GM18867 (cell line): ENCODE measurements at regions not wholly inside any gene's neighbourhood (a gene's known extent, or its start where the extent isn't known, plus 50 kb on each side); places are given as distances from the start of the nearest gene placed in this dataset.

Source experiments
- ATAC-seq: cut with Tn5 transposase; IDR thresholded peaks from one replicate; pipeline ENCODE4 v1.9.1; 2021; ENCODE audit warnings: mild to moderate bottlenecking, moderate library complexity; ENCODE audit not compliant: unreplicated experiment

GRCh38 chr6:19128701-19129100 is 708.5 kb upstream of the ID4 start:
- no peak for ATAC-seq

- ATAC-seq: no peak
Measured at GRCh38 chr6:19135706-19136105, 701.5 kb upstream of the ID4 start.

DNA sequence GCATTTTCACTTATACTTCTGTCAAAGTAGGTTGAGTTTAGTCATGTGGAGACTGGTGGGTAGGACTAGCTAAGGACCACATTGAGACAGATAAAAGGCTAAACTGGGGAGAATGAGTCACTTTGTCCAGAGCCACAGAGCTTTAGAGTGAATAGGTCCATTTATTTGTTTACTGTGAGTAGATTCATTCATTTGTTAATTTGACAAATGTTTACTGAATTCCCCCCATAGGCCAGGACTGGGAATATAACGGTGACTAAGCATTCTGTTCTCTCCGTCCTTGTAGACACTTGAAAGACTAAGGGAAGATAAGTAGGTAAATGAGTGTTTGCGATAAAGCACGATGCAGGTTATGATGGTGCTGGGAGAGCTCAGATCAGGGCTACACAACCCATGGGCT is 699.7 kb upstream of the ID4 start:
- no peak for ATAC-seq

DNA sequence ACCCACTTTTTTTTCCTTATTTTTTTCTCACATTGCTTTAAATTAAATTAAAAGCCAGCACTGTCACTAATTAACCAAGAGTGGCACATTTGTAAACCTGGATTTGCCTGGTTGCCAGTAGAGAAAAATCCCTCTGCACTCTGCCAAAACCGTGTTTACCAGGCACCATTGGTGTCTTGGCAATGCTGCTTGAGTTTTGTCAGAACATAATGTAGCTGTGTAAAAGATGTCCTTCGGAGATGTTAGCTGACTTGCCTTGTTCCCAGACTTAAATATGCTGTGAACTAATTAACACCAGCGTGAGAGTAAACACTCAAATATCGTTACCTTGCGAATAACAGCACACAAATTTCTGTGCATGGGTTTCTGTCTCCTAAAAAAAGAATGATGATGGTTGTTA is 694.9 kb upstream of the ID4 start:
- no peak for ATAC-seq

DNA sequence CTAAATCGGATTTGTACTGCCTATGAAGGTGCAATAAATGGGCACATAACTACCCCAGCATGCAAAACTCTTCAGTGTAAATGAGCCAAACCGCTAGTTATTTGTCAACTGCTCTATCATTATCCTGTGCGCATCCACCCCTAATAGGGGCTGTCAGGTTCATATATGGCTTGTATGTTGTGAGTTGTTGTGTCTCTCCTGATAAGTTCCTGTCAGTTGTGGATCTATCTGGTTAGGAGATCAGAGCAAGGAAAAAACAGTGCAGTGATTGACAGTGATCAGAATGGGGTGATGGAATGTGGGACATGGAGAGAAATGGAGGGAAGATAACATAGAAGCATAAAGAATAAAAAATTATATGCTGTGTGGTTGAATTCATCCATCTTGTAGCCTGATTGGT is 686.9 kb upstream of the ID4 start:
- no peak for ATAC-seq

- no peak for ATAC-seq
Measured at GRCh38 chr6:19153270-19153980, 683.7 kb upstream of the ID4 start.

DNA sequence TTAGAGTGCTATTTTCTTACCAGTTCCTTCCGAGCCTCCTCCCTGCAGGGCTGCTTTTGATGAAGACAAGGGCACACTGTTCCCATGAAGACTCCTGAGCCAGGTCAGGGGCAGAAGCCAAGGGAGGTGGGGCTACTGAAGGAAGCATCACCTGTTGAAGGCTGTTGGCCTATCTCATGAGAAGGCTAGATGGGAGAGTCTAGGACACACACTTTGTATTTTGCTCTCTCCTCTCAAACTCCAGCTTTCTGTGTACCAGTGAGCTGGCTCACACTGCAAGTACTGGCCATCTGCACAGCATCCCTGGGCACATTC is 683.2 kb upstream of the ID4 start:
- ATAC-seq: no peak

- ATAC-seq: no peak
Measured at GRCh38 chr6:19156443-19156842, 680.7 kb upstream of the ID4 start.

DNA sequence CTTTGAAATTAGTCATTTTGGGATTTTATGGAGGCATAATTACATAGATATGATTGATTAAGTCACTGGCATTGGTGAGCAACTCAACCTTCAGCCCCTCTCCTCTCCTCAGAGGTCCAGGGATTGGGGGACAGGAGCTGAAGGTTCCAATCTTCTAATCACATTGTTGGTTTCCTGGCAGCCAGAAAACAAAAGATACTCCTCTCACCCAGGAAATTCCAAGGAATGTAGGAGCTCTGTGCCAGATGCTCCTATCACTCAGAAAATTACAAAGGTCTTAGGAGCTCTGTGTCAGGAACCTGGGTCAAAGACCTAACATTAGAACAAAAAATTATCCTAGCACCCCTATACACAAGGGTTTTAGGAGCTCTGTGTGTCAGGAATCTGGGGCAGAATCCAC is 679.7 kb upstream of the ID4 start:
- no peak for ATAC-seq

GRCh38 chr6:19158586-19158985 is 678.6 kb upstream of the ID4 start:
- no peak for ATAC-seq

DNA sequence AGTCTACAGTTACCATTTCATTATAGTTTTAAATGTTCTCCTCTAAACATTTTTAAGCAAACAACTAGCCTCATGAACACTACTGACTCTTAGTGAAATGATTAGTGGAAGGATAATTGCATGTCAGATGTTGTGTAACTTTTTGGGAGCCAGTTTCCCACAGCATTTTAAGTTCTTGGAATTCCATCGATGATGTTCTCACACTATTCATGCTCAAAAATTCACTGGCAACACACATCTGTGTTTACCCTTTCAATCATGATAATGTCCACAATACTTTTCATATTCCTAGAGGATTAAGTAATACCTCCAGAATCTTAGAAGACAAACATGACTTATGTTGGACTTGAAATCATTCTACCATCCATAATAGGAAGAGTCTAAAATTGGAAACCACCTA is 678.1 kb upstream of the ID4 start:
- ATAC-seq: no peak

DNA sequence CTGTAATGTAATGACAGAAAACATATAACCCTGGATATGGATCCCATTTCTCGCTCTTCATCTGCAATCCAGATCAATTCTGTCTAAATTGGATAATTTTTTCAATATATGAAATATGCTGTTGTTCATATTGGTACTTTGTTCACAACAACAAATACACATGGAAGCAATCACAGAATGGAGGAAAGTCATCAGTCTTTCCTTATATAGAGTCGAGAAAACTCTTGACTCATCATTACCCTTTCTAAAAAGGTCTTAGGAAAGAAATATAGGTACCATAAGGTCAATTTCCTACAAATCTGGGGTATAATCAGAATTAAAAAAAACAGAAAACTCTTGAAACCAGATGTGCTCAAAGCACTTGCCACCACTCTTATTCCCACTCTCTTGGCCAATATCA is 677.6 kb upstream of the ID4 start:
- ATAC-seq: no peak

- ATAC-seq: no peak
Measured at GRCh38 chr6:19160081-19160730, 677.0 kb upstream of the ID4 start.

DNA sequence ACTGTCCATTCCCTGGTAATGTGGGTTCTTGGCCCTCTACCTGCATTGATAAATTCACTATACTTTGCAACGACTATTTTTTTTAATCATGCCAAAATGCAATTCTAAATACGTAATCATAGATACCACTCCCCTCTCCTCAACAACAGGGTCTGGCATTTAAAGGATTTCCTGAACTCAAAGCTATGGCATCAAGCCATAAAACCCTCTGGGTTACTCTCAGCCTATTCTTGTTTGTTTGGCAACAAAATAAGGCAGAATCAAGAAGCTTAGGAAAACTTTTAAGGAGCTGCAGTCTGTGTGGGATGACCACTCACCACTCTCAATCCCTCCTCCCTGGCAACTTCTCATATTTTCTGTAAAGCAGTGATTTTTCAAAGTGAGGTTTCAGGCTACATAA is 669.9 kb upstream of the ID4 start:
- ATAC-seq: no peak

GRCh38 chr6:19169366-19169765 is 667.8 kb upstream of the ID4 start:
- no peak for ATAC-seq

DNA sequence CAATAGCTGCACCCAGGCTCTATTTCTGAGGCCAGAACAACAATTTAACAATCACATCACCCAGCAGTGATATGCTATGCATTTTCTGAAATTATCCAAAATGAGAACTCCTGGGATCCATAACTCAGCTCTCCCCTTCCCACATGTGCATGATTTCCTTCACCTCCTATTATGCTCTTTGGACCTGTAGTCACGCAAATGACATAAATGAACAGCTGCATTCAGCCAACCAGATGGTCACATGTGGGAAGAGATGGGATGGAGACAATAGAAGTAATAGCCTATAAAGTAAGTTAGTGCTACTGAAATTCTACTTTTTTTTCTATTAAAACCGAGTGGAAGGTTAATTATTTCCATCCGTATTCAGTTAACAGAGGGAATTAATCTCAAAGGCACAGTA is 662.1 kb upstream of the ID4 start:
- ATAC-seq: no peak

DNA sequence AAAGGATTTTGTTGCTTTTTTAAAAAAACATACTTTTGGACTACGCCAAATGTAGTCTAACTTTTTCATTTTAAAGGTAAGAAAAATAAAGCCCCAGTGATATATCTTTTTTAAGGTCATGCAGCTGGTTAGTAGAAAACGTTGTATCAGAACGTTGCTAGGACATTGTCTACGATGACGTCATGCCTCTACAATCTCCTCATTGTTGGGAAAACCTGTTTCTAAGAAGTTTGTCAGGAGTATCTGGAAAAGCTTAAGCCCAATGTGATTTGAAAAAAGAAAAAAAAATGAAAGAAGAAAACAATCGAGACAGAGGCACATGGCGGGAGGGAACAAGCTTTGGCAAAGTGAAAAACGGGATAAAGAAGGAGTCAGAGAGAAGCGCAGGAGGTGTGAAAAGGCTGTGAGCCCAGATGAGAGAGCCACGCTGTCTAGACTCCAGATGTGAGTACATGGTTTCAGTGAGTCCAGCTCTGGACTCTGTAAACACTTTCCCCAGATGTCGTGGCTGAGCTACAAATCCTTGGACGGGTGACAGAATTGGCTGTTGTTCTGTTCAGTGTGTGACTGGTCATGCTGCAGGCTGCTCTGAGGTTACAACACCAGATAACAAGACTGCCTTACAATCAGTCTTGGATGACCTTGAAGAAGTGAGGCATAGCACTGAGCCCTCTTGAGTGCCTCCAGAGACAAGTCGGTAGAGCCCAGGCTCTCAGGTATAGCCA is 656.7 kb upstream of the ID4 start:
- no peak for ATAC-seq

DNA sequence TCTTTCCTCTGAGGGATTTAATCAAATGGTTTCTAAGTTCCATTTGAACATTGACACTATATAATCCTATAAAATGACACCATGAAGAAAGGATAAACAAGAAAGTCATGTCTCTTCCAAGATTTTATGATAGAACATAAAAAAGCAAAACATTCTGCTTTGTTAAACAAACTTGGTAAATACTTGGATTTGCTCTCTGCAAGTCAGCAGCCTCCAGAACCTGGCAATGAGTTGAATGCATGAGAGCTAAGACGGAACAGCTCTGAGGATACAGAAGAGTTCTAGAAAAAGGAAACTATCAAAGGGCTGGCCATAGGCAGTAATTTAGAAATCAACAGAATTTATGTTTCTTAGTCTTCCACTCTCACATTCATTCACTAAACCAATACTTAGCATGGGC is 656.0 kb upstream of the ID4 start:
- no peak for ATAC-seq

DNA sequence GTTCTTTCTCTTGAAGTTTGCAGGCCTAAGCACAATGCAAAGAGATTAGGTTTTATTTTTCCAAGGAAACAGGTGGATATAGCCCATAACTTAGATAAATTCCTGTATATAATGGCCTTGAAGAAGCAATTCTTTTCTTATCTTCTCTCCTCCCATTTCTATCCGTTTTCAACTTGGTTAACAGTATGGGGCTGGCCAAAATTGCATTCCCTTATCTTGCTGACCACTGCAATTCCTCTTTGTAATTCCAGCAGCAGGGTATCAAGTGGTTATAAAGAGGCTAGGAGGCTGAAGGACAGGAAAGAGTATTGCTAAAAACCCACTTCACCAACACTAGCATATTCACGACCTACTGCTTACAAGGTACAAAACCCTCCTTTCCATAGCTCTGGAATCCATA is 643.5 kb upstream of the ID4 start:
- ATAC-seq: no peak

GRCh38 chr6:19204445-19204844 is 632.7 kb upstream of the ID4 start:
- no peak for ATAC-seq

DNA sequence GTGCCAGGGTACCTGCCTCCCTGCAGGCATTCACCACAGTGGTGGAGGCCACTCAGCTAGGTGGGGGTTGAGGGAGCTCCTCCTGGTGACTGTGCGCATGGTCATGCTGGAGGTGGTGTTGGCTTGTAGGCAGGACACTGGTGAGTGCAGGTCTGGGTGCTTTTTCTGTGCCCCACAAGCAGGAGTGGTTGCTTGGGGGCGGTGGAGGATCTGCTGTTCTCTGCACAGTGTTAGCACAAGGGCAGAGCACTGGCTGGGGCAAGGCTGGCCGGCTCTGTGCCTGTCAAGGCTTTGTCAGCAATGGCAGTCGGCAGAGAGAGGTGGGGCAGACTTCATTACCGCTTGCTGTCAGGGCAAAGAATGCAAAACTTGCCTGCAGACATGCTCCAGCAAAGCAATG is 632.1 kb upstream of the ID4 start:
- no peak for ATAC-seq

DNA sequence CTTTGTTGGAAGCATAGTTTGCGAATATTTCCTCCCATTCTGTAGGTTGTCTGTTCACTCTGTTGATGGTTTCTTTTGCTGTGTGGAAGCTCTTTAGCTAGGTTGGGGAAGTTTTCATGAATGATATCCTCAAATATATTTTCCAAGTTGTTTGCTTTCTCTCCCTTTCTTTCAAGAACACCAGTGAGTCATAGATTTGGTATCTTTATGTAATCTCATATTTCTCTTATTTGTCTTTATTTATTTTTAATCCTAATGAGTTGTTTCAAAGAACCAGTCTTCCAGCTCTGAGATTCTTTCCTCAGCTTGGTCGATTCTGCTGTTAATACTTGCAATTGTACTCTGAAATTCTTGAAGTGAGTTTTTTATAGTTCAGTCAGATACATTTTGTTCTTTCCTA is 628.0 kb upstream of the ID4 start:
- ATAC-seq: no peak
